CD4-positive, alpha-beta T cell treated with Interleukin-12 subunit alpha and Interleukin-12 subunit beta, for 1 hour (primary cell): ENCODE measurements at regions not wholly inside any gene's neighbourhood (a gene's known extent, or its start where the extent isn't known, plus 50 kb on each side); places are given as distances from the start of the nearest gene placed in this dataset.

Source experiments
- DNase-seq: peaks from one replicate; pipeline ENCODE4 v3.0.0-alpha.2; 2020

DNA sequence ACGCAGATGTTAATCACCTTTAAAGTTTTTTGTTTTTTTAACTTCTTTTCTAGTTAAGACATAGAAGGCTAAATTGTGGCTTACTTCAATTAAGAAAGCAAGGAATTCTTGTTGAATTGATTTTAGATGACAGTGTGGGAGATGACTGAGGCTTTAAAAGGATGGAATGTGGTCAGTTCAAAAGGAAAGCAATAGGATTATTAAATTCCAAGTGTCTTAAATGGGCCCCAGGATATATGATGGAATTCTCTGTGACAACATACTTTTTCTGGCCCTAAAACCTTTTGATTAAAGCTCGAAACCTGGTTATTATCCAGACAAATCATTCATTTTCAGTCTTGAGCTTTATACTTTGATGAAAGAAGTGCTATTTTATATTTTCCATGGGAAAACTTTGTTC lies 179.0 kb upstream of the TMEFF2 start:
- no peak for DNase-seq

DNA sequence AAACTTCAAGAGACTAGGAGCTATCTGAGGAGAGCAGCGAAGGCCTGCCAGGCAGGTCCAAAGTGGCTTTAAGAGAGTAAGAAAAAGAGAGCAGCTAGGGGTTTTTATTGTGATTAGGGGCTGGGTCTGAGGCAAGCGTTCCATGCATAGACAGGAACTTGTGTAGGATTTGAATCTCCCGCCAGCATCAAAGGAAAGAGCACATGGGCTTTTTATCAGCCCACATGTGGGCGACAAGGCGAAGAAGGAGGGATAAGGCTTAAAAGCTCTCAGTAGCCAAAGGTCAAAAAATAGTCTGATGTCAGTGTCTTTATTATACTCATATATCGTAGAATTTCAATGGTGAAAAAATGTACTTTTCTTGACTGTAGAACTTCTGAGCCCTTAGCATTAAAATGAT lies 178.5 kb upstream of the TMEFF2 start:
- no peak for DNase-seq

DNA sequence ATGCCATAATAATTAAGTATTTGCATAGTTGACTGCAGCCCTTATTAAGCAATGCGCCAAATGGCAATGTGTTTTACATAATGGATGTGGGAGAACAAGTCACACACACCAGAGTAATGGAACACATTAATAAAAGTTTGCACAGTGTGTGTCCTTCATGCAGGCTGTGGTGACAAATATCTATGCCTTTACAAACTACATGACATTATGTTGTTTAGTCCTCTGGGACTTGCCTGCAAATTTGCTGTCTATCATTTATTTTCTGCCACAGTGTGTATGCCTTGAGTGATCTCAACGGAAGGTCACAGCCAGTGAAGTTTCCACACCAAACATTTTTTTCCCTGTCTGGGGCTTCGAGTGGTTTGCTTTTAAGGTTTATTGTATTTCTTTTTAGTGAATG lies 175.2 kb upstream of the TMEFF2 start:
- DNase-seq, result no peak

DNA sequence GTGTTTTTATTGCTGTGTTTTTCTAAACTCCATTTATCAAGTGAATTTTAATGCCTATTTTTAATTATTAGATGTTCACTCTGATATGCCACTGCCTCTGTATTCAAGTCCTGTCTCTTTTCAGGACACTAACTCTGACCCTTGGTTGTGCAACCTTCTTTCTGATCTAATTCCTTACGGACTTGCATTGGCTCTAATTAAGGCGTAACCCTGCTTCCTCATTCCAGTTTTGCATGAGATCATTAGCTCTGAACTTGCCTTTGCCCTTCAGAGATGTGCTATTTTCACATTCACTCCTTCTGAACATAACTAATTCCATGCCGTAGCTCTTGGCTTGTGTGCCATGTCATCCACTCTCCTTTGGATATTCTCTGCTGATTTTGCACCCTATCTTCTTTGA lies 162.5 kb upstream of the TMEFF2 start:
- DNase-seq, result no peak

DNA sequence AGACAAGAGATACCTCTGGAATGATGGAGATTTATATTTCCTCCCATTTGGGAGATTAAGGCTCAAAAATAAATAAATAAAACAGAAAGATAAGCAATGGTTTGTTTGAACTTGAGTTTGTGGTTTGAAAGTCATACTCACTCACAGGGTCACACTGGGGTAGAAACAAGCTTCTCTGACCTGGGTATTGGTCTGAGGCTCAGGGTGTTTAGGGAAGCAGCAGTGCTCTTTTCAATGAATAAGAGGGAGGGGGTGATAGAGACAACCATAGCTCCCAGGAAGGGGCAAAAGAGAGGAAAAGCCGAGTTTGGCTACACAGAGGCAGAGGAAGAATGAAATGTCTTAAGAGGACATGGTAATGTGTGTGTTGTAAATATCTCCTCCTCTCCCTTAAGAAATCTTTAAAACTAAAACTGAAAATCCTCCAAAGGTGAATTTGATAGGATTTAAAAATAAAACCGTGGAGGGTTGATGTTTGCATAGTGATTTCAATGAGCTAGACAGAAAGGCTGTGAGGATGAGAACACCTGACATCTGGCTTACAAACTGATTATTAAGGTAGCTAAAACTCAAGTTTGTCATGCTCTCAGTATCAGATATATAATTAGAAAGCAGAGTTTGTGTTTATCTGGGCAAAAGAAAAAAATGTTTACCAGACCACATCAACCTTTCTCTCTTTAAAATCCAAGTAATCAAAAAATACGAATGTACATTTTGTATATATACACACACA lies 159.9 kb upstream of the TMEFF2 start:
- no peak for DNase-seq

DNA sequence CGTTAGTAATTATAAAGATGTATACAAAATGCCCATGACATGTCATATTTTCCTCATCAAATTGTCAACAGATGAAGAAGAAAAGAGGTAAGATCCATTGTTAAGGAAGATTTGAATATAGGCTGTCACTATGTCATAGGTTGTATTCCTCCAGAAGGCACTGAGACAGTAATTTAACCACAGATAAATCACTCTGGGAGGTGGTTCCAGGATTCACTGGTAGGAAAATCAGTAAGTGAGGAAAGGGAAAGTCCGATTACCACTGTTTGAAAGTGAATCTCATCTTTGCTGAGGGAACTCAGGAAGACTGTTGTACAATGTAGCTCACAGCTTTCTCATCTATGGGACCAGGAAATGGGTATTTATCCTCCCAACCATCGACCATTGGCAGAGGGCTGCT lies 152.8 kb upstream of the TMEFF2 start:
- DNase-seq, result no peak

DNA sequence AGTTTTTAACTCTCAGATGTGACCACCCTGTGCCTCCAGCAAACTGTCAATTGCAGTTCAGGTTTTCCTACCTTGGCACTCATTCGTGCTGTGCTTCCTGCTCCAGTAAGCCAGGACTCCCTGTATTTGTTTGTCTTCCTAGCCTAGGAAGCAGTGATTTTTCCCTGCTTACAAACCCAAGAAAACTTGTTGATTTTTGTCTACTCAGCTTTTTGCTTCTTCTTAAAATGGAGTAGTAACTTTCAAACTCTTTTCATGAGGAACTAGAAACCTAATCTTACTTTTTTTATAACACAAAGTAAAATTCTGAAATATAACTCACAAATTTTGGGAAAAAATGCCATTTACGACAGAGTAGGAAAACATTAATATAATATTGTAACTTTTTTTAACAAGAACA lies 150.6 kb upstream of the TMEFF2 start:
- no peak for DNase-seq

DNA sequence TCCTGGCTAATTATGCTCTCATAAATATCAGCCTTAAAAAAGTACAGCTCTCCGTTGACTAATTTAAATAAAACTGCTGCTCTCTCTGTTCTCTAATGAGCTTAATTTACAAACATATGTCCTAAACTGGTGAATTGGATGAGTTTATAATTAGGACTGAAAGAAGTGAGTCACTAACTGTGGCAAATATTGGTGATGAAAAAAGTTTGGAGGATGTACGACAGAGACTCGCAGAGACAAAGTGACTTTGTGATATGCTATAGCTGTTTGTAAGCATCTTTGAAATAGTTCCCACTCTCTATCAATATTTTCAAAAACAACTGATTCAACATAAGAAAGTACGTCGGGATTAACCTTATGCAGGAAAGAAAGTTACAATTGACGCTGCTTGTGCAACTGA lies 138.9 kb upstream of the TMEFF2 start:
- DNase-seq, result no peak

DNA sequence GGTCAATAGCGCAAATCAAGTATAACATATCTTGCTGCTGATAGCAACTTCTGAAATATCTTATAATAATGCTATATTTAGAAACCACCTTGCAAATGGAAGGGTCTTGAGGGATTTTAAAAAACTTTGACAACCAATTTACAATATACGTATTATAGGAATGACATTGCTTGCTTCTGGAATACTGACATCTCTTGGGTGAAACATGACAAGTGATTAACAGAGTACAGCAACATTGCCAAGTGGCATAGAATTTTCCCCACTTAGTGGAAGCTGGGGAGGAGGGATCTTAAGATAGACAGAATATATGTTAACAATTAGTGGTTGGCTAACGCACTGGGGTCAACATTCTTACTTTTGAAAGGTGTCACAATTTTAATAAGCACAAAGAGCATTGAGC lies 133.6 kb upstream of the TMEFF2 start:
- DNase-seq, result no peak

DNA sequence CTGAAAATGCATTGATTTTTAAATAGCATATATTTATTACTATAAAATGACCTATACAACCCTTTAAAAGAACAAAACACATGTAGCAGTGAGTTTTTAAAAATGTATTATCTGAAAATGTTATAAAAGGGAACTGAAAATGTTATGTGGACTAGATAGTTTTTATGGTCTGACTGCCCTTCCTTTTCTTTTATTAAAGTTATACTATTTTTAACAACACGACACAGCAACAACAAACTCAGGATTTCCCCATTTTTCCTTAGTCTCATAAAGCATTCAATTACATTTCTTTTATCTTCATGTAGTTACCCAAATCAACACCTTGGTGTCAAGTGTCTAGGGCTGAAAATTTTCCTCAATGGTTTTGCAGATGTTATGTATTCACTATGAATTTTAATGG lies 132.8 kb upstream of the TMEFF2 start:
- no peak for DNase-seq

DNA sequence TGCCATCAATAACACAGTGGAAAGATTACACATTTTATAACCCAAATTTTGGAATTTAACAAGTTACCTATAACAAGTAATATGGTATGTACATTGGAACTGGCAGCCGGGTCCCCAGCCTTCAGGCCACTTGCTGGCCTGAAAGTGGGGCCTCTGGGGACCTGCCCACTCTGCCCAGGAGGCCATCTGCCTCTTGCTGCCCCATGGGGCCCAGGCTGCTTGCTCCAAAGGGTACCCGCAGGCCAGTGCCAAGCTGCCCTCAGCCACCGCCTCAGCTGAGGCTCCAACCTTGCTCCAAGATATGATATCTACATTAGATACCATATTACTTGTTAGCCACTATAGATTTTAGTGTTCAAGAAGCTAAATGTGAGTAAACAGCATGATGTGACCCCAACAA lies 120.8 kb upstream of the TMEFF2 start:
- no peak for DNase-seq

DNA sequence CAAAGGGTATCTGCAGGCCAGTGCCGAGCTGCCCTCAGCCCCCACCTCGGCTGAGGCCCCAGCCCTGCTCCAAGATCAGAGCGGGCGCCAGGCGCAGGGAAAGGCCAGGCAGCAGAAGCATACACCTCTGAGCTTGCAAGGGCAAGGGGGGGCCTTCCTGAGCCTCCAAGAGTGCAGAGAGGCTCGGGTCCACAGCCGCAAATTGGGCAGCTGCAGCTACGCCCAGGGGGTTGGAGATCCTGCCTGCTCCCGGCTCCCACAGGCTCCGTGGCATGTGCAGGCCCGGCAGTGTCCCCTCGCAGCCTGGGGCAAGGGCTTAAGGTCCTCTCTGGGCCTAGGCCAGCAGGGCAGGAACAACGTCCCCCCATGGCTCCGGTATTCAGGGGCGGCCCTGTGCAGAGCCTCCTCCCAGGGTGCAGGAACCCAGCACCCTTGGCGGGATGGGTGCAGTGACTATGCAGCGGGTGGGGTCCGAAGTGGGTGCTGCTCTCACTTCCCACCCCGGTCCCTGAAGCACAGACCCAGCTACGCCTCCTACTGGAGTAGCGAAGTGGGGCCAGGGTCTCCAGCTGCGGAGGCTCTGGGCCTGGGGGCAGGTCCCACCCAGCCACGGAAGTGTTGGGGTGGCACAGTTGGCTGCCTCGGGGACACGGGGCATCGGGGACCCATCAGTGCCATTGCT lies 120.2 kb upstream of the TMEFF2 start:
- DNase-seq, result no peak

DNA sequence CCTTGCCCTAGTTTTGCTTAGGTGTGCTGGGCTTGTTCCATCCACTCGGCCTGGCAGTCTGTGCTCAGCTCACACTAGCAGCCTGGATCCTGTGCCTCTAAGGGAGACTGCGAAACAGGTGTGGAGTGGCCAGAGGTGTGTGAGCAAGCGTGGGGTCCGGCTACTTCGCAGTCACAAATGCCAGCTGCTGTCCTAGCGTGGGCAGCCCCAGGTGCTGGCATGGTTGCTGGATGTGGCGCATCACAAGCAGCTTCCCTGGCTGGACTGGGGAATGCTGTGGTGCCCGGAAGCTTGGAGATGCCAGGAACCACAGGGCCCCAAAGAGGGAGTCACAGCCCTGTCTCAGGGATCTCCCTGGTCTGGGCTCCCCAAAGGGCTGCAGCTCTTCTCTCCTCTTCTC lies 119.0 kb upstream of the TMEFF2 start:
- DNase-seq, result no peak

DNA sequence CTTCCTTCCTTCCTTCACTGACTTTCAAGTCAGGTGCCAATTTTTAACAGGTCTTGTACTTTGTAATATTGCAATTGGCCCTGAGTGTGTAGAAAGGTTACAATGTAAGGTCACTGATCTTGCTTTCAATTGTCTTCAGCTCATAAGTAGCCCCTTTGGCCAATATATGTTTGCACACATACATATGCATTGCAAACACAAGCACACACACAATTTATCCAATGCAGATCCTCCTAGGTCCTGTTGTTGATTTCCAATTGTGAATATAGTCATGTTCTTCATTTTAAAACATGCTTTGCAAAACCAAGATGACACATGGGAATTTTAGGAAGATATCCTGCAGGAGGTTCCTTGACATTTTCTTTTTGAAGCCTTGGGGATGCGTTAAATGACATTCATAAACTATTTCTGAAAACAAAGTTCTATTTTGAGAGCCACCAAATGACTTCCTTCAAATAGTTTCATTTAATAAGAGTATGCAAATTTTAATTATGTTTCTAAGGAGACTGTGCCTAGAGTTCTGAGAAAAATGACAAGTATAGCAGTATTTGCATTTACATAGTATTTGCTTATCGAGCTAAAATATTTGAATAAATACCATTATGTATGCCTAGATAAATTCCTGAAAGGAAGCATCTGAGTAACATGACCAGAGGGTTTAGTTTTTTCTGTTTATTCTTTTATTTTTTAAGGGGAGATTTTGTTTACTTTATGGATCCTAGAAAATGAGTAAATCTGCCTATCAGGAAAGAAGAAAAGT lies 117.1 kb upstream of the TMEFF2 start:
- no peak for DNase-seq

DNA sequence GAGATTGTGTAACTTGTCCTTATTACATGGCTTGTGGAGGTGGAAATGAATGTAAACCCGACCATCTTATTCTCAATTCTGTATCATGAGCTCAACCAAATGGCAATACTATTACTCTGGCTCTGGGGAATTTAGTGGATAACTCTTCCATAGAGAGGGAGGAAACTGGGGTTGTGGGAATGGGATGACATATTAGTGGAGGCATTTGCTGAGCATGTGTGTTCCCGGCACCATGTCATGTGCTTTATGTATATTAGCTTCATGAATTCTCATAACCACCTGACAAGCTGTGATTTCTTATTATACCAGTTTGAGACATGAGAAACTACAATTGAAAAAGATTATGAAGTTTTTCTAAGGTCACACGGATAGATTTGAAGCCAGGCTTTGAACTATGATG lies 112.8 kb upstream of the TMEFF2 start:
- DNase-seq, result no peak

DNA sequence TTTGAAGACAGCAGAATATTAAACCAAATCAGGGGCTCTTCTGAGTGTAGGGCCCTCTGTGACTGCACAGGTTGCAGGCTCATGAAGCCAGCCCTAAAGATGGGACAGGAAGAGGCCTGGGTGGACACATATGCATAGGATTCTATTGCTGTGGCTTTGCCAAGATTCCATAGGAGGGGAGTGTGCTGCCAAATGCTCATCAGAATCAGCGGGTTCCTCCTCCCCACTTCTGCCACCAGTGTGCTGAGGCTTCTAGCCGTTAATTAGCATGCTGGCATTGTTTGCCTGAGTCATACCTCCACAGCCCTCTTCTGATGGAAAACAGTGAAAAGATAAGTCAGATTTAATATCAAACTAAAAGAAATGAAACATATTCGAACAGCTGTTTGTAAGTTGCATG lies 103.9 kb upstream of the TMEFF2 start:
- DNase-seq, result no peak

DNA sequence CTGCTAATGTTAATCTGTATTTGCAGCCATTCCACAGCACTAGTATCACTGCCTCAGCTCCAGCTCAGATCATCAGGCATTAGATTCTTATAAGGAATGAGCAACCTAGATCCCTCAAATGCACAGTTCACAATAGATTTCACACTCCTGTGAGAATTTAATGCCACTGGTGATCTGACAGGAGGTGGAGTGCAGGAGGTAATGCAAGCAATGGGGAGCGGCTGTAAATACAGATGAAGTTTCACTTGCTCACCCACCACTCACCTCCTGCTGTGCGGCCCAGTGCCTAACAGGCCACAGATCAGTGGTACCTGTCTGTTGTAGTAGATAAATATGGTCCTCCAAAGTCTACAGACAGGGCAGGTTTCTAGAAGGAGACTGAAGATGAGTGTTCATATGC lies 97.7 kb upstream of the TMEFF2 start:
- DNase-seq, result no peak

DNA sequence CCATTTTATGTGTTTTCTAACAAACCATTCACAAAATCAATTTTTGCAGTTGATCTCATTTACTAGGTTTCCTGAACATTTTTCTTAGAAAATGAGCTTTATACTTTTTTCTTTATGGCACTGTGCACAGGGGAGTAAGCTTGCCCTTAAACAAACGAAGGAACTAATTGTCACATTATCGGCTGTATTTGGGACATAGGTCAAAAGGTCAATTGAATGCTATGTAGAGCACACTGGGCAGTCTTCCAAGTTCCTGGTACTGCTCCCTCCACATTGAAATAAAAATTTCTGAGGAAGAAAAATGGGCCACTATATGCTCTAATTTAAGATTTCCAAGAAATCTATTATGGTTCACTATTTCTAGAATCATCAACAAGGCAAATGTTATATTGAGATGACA lies 93.6 kb upstream of the TMEFF2 start:
- DNase-seq, result no peak

DNA sequence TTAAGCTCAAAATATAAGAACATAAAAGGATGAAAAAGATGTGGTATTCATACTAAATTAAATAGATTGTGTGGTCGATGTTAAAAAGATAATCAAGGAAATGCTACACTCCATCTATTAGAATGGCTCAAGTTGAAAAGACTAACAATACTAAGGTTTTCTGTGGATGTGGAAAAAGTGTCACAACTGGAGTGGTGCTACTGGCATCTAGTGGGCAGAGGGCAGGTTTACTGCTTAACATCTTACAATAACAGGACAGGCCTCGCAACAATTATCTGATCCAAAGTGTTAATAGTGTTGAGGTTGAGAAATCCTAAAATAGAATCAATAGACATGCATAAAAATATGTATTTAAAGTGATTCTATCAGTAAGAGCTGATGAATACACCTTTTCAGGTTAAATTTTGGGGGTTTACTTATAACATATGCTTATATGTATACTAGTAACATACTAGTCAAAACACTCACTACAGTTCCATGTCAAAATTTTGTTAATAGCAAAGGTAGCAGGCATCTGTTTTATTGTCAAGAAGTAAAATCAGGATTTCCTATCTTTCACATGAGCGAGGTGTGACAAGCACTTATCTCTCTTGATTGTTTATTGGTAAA lies 91.5 kb upstream of the TMEFF2 start:
- no peak for DNase-seq

DNA sequence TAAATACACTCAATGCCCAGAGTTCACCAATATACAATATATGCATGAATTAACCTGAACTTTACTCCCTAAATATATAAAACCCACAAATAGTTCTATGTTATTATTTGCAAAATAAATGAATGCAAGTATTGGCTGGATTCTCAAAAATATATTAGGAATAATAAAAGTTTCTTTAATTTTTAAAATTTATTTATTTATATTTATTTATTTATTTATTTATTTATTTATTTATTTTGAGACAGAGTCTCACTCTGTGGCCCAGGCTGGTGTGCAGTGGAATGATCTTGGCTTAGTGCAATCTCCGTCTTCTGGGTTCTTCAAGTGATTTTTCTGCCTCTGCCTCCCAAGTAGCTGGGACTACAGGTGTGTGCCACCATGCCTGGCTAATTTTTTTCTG lies 88.7 kb upstream of the TMEFF2 start:
- DNase-seq, result no peak

DNA sequence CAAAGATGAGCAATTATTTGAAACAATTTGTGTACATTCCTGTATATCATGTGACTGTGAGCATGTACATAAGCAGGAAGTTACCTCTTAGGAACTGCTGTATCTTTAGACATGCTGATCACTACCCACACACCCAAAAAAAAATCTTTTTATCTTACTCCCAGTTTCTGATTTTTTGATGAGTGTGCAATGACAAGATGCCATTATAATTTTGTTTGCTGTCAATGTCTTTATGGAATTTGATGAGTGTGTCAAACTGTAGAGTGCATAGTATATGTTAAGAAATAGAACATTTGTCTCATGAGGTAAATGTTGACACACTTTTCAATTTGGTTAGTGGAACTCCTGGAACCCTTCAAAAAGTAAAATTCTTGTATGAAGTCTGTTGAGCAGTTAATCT lies 84.0 kb upstream of the TMEFF2 start:
- no peak for DNase-seq

DNA sequence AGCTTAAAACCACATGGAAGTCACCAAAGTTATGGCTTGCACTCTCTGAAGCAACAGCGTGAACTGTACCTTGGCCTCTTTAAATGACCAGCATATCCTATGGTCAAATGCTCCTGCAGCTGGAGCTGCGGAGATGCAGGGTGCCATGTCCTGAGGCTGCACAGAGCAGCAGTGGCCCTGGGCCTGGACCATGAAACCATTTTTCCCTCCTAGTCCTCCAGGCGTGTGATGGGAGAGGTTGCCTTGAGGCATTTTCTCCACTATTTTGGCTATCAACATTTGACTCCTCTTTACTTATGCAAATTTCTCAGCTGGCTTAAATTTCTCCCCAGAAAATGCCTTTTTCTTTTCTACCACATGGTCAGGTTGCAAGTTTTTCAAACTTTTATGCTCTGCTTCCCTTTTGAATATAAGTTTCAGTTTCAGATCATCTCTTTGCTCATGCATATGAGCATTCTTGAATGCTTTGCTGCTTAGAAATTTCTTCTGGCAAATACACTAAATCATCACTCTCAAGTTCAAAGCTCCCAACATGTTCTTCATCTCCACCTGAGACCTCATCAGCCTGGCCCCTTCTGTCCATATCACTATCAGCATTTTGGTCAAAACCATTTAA lies 82.9 kb upstream of the TMEFF2 start:
- no peak for DNase-seq

DNA sequence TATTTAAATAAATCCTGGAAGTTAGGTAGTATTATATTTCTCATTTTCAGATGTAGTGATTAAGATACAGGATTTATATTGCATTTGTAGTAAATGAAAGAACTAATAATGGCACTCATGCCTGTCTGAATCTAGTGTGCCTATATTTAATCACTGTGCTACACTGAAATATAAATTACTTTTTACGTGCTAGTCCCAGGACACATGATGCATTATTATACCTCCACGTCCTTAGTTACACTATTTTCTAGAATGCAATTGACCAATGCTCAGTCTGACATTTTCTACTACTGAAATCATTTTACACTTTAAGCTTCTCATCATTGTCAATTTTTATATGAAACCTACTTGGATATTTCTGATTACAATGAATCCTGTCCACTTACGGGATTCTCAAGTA lies 80.9 kb upstream of the TMEFF2 start:
- DNase-seq, result no peak
